GM19372 (cell line): ENCODE measurements at regions not wholly inside any gene's neighbourhood (a gene's known extent, or its start where the extent isn't known, plus 50 kb on each side); places are given as distances from the start of the nearest gene placed in this dataset.
A peak's percentile ranks its signal among the peaks of the same experiment; 100 is the strongest.

Experiments
- ATAC-seq: cut with Tn5 transposase; IDR thresholded peaks from one replicate; pipeline ENCODE4 v1.9.1; 2021; ENCODE audit warnings: mild to moderate bottlenecking, low read depth, moderate library complexity; ENCODE audit not compliant: unreplicated experiment

- no peak for ATAC-seq
These were observed 76.1 kb downstream of the NCOR2 start for GRCh38 chr12:124491310-124491709.

GRCh38 chr12:124490584-124491305 lies 76.7 kb downstream of the NCOR2 start:
- no peak for ATAC-seq

GRCh38 chr12:124489915-124490583 lies 77.4 kb downstream of the NCOR2 start:
- ATAC-seq: no peak

GRCh38 chr12:124489220-124489619 lies 78.2 kb downstream of the NCOR2 start:
- no peak for ATAC-seq

GRCh38 chr12:124488520-124488919 lies 78.9 kb downstream of the NCOR2 start:
- ATAC-seq: no peak

- ATAC-seq: no peak
These were observed 79.6 kb downstream of the NCOR2 start for GRCh38 chr12:124487834-124488165.

GRCh38 chr12:124487066-124487833 lies 80.2 kb downstream of the NCOR2 start:
- ATAC-seq: no peak

- no peak for ATAC-seq
These were observed 81.0 kb downstream of the NCOR2 start for GRCh38 chr12:124486346-124486963.

- no peak for ATAC-seq
These were observed 82.0 kb downstream of the NCOR2 start for GRCh38 chr12:124485371-124485770.

GRCh38 chr12:124484526-124484953 lies 82.9 kb downstream of the NCOR2 start:
- no peak for ATAC-seq

- ATAC-seq: no peak
These were observed 83.3 kb downstream of the NCOR2 start for GRCh38 chr12:124484067-124484466.

- no peak for ATAC-seq
These were observed 84.3 kb downstream of the NCOR2 start for GRCh38 chr12:124482901-124483799.

- no peak for ATAC-seq
These were observed 84.9 kb downstream of the NCOR2 start for GRCh38 chr12:124482567-124482893.

GRCh38 chr12:124481772-124482566 lies 85.4 kb downstream of the NCOR2 start:
- no peak for ATAC-seq

GRCh38 chr12:124481257-124481750 lies 86.1 kb downstream of the NCOR2 start:
- ATAC-seq: no peak

GRCh38 chr12:124480469-124481256 lies 86.7 kb downstream of the NCOR2 start:
- ATAC-seq: peak; percentile 81

GRCh38 chr12:124479680-124480468 lies 87.5 kb downstream of the NCOR2 start:
- ATAC-seq: no peak
